ENCODE measurements at regions not wholly inside any gene's neighbourhood (a gene's known extent, or its start where the extent isn't known, plus 50 kb on each side); places are given as distances from the start of the nearest gene placed in this dataset.

- no peak for DNase-seq
- Histone ChIP-seq H3K4me1 (peaks cover 0 to 13% (median 8%) of the 10 kb centered on the region in 4 donors), H3K9me3 (peaks cover 0 to 6% (median 0%) of the 10 kb centered on the region in 4 donors), H3K36me3 (no peaks in the 10 kb centered on the region), H3K4me3 (no peak overlapping the region), H3K27ac (no peak overlapping the region), H3K27me3 (no peaks in the 10 kb centered on the region)
- intact Hi-C loops (cut with DNase I; ENCODE audit: low total_unique reads): no loop called here
- 75 to 95% (median 91%) methylated on average over 1 of the region's 1 CpG for WGBS, 5 donors
- TF ChIP-seq POLR2AphosphoS5 (IDR thresholded peaks at IDR 0.05) (no peak), POLR2A (IDR thresholded peaks at IDR 0.05) (no peak), EP300 (IDR thresholded peaks at IDR 0.05) (no peak)
- TF ChIP-seq, protein P1, sequence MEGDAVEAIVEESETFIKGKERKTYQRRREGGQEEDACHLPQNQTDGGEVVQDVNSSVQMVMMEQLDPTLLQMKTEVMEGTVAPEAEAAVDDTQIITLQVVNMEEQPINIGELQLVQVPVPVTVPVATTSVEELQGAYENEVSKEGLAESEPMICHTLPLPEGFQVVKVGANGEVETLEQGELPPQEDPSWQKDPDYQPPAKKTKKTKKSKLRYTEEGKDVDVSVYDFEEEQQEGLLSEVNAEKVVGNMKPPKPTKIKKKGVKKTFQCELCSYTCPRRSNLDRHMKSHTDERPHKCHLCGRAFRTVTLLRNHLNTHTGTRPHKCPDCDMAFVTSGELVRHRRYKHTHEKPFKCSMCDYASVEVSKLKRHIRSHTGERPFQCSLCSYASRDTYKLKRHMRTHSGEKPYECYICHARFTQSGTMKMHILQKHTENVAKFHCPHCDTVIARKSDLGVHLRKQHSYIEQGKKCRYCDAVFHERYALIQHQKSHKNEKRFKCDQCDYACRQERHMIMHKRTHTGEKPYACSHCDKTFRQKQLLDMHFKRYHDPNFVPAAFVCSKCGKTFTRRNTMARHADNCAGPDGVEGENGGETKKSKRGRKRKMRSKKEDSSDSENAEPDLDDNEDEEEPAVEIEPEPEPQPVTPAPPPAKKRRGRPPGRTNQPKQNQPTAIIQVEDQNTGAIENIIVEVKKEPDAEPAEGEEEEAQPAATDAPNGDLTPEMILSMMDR (IDR thresholded peaks at IDR 0.05): no peak
These were observed 51.5 kb upstream of the OSBPL3 start for GRCh38 chr7:25031432-25031831.

- Histone ChIP-seq H3K27ac (no peak overlapping the region), H3K4me1 (peaks cover 0 to 13% (median 8%) of the 10 kb centered on the region in 4 donors), H3K36me3 (no peaks in the 10 kb centered on the region), H3K27me3 (no peaks in the 10 kb centered on the region), H3K4me3 (no peak overlapping the region), H3K9me3 (peaks cover 0 to 6% (median 0%) of the 10 kb centered on the region in 4 donors)
- WGBS, 5 donors: 44 to 64% (median 59%) methylated on average over 6 of the region's 6 CpGs
- intact Hi-C loops (cut with DNase I; ENCODE audit: low total_unique reads): no loop called here
- peak in 1 of 2 donors; percentile 53 for DNase-seq
- TF ChIP-seq, protein P1 (IDR thresholded peaks at IDR 0.05): no peak
- TF ChIP-seq EP300 (IDR thresholded peaks at IDR 0.05) (no peak), POLR2A (IDR thresholded peaks at IDR 0.05) (no peak), POLR2AphosphoS5 (IDR thresholded peaks at IDR 0.05) (no peak)
These were observed 51.0 kb upstream of the OSBPL3 start for GRCh38 chr7:25031007-25031406.

All from stomach (tissue), 8 donors.